Ovary (tissue), 3 donors: ENCODE measurements at regions not wholly inside any gene's neighbourhood (a gene's known extent, or its start where the extent isn't known, plus 50 kb on each side); places are given as distances from the start of the nearest gene placed in this dataset.
"Not testable (repeated sequence)": the region's sequence is repeated elsewhere in the genome, so short reads cannot be mapped to it uniquely, and the experiment has no call there.

Source experiments
- EP300 ChIP-seq: sonication (generic); formaldehyde crosslinking; IDR thresholded peaks from one replicate; pipeline ENCODE4 v1.6.1; 2017; ENCODE audit warnings: antibody characterized with exemption
- POLR2A ChIP-seq: fragments of 450-650 bp; IDR thresholded peaks from one replicate; pipeline ENCODE4 v1.6.1; 2017; ENCODE audit warnings: antibody characterized with exemption, mild to moderate bottlenecking, moderate library complexity
- TF ChIP-seq, protein P1 (sequence below), 3 donors: fragments of 450-650 bp in 2 of 3; fragments of 200-600 bp in 1 of 3; IDR thresholded peaks; one replicate each; pipeline versions ENCODE4 v1.5.1 to v1.8.0; 2016 to 2022; ENCODE audit warnings: antibody characterized with exemption in 3 of 3, mild to moderate bottlenecking in 1 of 3
- donor health status: DM: no; HTN: no; CAD: no.

- TF ChIP-seq, protein P1, sequence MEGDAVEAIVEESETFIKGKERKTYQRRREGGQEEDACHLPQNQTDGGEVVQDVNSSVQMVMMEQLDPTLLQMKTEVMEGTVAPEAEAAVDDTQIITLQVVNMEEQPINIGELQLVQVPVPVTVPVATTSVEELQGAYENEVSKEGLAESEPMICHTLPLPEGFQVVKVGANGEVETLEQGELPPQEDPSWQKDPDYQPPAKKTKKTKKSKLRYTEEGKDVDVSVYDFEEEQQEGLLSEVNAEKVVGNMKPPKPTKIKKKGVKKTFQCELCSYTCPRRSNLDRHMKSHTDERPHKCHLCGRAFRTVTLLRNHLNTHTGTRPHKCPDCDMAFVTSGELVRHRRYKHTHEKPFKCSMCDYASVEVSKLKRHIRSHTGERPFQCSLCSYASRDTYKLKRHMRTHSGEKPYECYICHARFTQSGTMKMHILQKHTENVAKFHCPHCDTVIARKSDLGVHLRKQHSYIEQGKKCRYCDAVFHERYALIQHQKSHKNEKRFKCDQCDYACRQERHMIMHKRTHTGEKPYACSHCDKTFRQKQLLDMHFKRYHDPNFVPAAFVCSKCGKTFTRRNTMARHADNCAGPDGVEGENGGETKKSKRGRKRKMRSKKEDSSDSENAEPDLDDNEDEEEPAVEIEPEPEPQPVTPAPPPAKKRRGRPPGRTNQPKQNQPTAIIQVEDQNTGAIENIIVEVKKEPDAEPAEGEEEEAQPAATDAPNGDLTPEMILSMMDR (IDR thresholded peaks at IDR 0.05): not testable (repeated sequence)
- TF ChIP-seq POLR2A, EP300: not testable (repeated sequence)
Measured at GRCh38 chr16:29106259-29106908, 121.5 kb downstream of the LAT start.
